Right ventricle myocardium superior (tissue), 1 donor: ENCODE measurements at regions not wholly inside any gene's neighbourhood (a gene's known extent, or its start where the extent isn't known, plus 50 kb on each side); places are given as distances from the start of the nearest gene placed in this dataset.
A peak's percentile ranks its signal among the peaks of the same experiment; 100 is the strongest.
"Not testable (repeated sequence)": the region's sequence is repeated elsewhere in the genome, so short reads cannot be mapped to it uniquely, and the experiment has no call there.

ENCODE experiments used
- ATAC-seq: fragments of 200-7000 bp; cut with Tn5 transposase; one replicate; pipeline ENCODE4 v1.9.1; 2020; ENCODE audit warnings: mild to moderate bottlenecking; ENCODE audit not compliant: poor library complexity
- DNase-seq: peaks from one replicate; pipeline ENCODE4 v3.0.0-alpha.2; 2020
- intact Hi-C: fragments of 100-400 bp; cut with DNase I; formaldehyde crosslinking; loops from one replicate; pipeline ENCODE4 v1.11.2; 2022
- donor health status: DM: no; HTN: yes; CAD: no; lungs with severe emphysema.

DNA sequence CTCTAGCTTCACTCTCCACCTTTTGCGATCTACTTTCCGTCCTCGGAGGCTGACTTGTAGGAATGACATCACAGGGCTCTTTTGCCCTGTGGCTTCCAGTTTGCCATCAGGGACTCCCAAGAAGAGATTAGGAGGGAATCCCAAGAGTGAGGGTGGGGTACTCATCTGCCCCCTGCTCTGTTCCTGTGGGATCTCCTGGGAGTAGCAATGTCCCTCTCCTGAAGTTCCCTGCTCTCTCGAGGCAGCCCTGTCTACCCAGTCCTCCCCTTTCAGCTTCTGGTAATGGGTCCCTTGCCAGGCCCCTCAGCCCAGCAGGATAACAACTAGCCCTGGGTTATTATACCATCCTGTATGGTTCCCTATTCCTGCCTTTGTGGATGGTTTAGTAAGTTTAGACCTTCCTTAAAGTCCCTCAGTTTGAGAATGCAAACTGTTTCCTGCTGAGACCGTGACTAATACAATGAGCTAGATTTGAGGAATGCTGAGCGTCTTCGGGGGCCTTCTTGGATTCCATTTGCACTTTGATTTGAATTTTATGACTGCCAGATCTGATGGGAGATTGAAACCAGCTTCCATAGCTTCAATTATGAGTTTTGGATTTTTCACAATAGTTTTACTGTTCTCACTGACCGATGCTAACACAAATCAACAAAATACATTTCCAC lies 73.7 kb upstream of the IPO5 start:
- ATAC-seq (peak; percentile 68), DNase-seq (no peak)
- intact Hi-C loops, result no loop called here

GRCh38 chr13:97880311-97880675 lies 73.2 kb upstream of the IPO5 start:
- DNase-seq (no peak), ATAC-seq (no peak)
- intact Hi-C loops, result no loop called here

GRCh38 chr13:97881556-97881955 lies 71.9 kb upstream of the IPO5 start:
- no peak for ATAC-seq
- intact Hi-C loops, result no loop called here
- no peak for DNase-seq

DNA sequence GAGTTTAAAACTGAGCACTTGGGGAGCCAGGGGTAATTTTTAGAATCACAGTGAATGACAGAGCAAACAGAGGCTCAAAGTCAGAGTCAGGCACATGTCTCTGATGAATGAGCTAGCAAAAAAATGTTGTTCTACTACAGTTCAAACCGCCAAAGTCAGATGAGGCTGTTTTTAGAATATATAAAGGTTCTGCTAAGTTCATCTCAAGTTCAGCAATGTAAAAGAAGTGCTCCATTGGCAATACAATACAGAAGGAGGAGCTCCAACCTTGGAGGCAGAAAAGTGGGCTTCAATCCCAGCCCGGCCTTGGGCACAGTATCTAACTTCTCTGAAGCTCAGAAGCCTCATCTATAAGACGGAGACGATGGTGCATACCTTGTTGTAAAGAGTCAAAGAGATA lies 70.1 kb upstream of the IPO5 start:
- intact Hi-C loops, result no loop called here
- no peak for ATAC-seq

GRCh38 chr13:97884707-97885468 lies 68.6 kb upstream of the IPO5 start:
- intact Hi-C loops, result no loop called here
- no peak for DNase-seq
- no peak for ATAC-seq

More for the DNA sequence above, 70.1 kb upstream of the IPO5 start:
- no peak for DNase-seq

DNA sequence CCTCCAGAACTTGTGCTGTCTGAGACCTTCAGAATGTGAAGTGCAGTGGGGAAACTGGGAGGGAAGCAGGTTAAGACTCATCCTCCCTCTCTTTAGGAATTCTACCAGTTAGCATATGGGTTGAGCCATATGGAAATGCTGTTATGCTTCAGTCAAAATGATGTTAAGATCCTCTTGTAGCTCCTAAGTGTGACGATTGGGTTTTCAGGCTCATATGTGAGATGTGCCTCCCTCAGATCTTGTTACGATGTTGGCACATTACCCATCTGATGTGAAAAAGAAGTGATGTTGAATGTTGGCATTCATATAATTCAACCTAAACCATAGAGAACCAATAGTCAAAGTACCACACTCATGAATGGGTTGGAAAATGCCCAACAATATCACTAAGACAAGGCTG lies 67.8 kb upstream of the IPO5 start:
- intact Hi-C loops, result no loop called here
- DNase-seq (no peak), ATAC-seq (no peak)

DNA sequence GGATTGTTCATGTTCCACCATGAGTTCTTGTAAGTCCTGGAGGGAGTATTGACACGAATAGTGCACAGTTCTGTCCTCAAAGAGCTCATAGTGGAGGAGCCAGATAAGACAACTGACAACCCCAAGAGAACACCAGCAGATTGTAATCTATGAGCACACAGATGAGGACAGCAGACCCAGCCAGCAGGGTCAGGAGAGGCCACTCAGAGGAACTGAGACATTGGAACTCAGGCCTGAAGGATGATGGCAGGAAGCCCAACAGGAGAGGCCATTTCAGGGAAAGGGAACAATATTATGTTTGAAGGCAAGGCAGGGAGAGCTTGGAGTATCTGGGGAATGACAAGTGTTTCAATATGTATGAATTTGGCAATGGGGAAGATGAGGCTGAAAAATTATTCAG lies 63.7 kb upstream of the IPO5 start:
- ATAC-seq, result peak; percentile 89
- DNase-seq, result peak; percentile 54
- intact Hi-C loops, result no loop called here

DNA sequence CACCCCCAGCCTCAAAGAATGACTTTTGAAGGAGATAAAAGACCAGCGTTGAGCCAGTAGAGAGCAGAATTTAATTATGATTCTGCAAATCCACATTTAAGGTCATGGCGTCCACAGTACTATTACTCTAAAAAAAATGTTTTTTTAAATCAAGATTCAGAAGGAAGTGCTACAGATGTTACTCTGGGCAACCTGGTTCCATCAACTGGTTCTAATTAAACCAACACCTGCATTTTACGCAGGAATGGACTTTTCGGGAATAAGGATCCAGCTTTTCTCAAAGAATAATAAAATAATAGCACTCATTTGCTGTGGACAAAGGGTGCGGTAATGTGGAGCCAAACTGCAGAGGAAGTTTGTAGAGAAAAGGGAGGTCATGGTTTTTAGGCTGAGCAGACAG lies 62.9 kb upstream of the IPO5 start:
- no peak for DNase-seq
- ATAC-seq, result no peak
- intact Hi-C loops, result no loop called here

DNA sequence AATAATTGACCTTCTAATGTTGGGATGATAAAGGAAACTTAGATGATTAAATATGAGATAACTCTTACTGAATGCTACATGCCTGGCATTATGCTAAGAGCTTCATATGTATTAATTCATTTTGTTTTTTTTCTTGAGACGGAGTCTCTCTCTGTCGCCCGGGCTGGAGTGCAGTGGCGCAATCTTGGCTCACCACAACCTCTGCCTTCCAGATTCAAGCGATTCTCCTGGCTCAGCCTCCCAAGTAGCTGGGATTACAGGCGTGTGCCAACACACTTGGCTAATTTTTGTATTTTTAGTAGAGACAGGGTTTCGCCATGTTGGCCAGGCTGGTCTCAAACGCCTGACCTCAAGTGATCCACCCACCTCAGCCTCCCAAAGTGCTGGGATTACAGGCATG lies 61.5 kb upstream of the IPO5 start:
- intact Hi-C loops, ATAC-seq, DNase-seq: not testable (repeated sequence)

GRCh38 chr13:97892717-97893116 lies 60.8 kb upstream of the IPO5 start:
- intact Hi-C loops, result no loop called here
- DNase-seq (no peak), ATAC-seq (no peak)

DNA sequence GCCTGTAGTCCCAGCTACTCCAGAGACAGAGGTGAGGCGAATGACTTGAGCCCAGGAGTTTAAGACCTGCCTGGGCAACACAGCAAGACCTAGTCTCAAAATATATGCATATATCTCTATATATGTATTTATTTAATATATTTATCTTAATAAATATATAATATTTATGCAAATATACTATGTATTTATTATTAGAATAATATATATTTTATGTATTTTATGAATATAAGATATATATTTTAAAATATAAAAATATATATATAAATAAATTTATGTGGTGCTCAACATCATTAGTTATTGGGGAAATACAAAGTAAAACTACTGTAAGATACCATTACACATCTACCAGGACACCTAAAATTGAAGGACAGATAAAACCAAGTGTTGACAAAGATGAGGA lies 58.1 kb upstream of the IPO5 start:
- ATAC-seq (no peak), DNase-seq (no peak)
- intact Hi-C loops, result no loop called here

DNA sequence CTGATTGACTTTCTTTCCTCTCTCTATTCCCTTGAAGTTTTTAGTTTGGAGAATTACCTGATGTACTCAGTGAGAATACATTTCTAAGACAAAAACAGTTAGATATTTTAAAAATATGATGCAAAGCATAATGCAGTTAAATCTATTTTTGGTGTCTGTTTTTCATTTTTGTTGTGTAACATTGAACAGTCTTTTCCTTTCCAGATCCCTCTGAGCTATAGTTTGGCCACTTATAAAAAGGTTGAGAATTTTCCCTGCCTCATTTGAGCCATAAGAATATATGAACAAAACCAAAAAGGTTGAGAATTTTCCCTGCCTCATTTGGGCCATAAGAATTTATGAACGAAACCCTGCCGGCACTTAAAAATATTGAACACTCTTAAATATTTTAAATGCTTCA lies 57.0 kb upstream of the IPO5 start:
- ATAC-seq, result no peak
- intact Hi-C loops, result no loop called here

DNA sequence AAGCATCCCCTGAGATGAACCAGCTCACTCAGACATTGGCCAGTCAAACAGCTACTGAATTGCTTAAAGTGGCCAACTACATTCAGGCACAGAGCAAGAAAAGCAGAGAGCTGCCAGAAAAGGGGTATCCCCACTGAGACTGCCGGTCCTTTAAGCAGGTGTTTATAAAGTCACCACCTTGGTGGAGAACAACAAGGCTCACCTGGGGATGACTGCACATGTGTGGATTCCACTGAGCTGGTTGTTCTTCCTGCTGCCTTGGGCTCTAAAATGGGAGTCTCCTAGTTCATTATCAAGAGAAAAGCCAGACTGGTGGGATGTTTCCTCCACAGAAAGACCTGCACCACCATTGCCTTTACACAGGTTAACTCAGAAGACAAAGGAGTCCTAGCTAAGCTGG lies 51.8 kb upstream of the IPO5 start:
- intact Hi-C loops, result no loop called here
- ATAC-seq (no peak), DNase-seq (no peak)

More for the DNA sequence above, 57.0 kb upstream of the IPO5 start:
- DNase-seq, result no peak
